GM12891 (cell line): ENCODE measurements at regions not wholly inside any gene's neighbourhood (a gene's known extent, or its start where the extent isn't known, plus 50 kb on each side); places are given as distances from the start of the nearest gene placed in this dataset.

ENCODE experiments used
- PAX5 ChIP-seq: IDR thresholded peaks from 2 replicates; pipeline ENCODE4 v1.6.1; 2011; ENCODE audit warnings: low read length, moderate library complexity, mild to moderate bottlenecking; ENCODE audit not compliant: insufficient read depth, severe bottlenecking
- POLR2A ChIP-seq: IDR thresholded peaks from 2 replicates; pipeline ENCODE4 v1.6.1; 2011; ENCODE audit warnings: low read depth, low read length, control low read depth
- POLR2AphosphoS5 ChIP-seq: IDR thresholded peaks from 2 replicates; pipeline ENCODE4 v1.6.1; 2011; ENCODE audit warnings: low read depth, low read length, control low read depth
- POU2F2 ChIP-seq: IDR thresholded peaks from 2 replicates; pipeline ENCODE4 v1.6.1; 2011; ENCODE audit warnings: low read depth, mild to moderate bottlenecking, control low read depth, low read length, moderate library complexity
- TAF1 ChIP-seq: IDR thresholded peaks from 2 replicates; pipeline ENCODE4 v1.6.1; 2011; ENCODE audit warnings: low read depth, low read length, control low read depth

GRCh38 chr11:134759274-134759673 lies 347.2 kb upstream of the B3GAT1 start:
- TF ChIP-seq POLR2A: no peak
- no peak for TF ChIP-seq TAF1
- TF ChIP-seq POU2F2: no peak
- TF ChIP-seq POLR2AphosphoS5: no peak
- no peak for TF ChIP-seq PAX5
